ENCODE measurements at regions not wholly inside any gene's neighbourhood (a gene's known extent, or its start where the extent isn't known, plus 50 kb on each side); places are given as distances from the start of the nearest gene placed in this dataset.

- Histone ChIP-seq H3K27me3 (ENCODE audit: low read depth) (no peaks in the 10 kb centered on the region), H3K9me3 (peaks cover 6% of the 10 kb centered on the region), H3K4me3 (no peak overlapping the region), H3K27ac (no peak overlapping the region), H3K4me1 (no peaks in the 10 kb centered on the region), H3K36me3 (no peaks in the 10 kb centered on the region)
- intact Hi-C loops (cut with DNase I): no loop called here
- ATAC-seq (no peak), DNase-seq (no peak)
- TF ChIP-seq, protein P1, sequence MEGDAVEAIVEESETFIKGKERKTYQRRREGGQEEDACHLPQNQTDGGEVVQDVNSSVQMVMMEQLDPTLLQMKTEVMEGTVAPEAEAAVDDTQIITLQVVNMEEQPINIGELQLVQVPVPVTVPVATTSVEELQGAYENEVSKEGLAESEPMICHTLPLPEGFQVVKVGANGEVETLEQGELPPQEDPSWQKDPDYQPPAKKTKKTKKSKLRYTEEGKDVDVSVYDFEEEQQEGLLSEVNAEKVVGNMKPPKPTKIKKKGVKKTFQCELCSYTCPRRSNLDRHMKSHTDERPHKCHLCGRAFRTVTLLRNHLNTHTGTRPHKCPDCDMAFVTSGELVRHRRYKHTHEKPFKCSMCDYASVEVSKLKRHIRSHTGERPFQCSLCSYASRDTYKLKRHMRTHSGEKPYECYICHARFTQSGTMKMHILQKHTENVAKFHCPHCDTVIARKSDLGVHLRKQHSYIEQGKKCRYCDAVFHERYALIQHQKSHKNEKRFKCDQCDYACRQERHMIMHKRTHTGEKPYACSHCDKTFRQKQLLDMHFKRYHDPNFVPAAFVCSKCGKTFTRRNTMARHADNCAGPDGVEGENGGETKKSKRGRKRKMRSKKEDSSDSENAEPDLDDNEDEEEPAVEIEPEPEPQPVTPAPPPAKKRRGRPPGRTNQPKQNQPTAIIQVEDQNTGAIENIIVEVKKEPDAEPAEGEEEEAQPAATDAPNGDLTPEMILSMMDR (IDR thresholded peaks at IDR 0.05): no peak
Observed at GRCh38 chr12:107594995-107595394, 90.6 kb upstream of the PWP1 start.

DNA sequence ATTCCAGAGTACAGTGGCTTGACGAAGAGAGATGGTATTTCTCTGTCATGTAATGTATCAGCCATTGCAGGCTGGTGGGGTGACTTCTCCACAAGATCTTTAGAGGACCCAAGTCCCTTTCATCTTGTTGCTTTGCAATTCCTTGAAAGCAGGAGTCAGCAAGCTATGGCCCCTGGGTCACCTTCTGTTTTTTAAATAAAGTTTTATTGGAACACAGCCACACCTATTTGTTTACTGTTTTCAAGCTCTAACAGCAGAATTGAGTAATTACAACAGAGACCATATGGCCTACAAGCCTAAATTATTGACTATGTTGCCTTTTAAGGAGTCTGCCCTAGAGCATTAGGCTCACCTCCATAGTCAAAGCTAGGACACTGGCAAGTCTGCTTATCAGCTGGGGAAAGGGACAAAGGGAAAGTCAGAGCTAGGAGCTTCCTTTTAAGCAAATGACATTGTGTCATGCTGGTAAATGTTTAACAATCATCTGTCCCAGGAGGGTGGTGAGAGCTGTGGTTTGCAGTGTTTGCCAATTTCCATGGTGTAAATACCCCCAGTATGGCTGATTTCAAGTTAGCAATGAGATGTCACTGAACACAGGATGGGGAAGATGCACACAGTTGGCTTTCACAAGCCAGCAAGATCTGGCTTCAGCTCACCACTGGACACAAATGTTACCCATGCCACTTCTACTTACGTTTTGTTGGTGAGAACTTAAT lies 87.7 kb upstream of the PWP1 start:
- TF ChIP-seq, protein P1 (IDR thresholded peaks at IDR 0.05): no peak
- DNase-seq (no peak), ATAC-seq (no peak)

DNA sequence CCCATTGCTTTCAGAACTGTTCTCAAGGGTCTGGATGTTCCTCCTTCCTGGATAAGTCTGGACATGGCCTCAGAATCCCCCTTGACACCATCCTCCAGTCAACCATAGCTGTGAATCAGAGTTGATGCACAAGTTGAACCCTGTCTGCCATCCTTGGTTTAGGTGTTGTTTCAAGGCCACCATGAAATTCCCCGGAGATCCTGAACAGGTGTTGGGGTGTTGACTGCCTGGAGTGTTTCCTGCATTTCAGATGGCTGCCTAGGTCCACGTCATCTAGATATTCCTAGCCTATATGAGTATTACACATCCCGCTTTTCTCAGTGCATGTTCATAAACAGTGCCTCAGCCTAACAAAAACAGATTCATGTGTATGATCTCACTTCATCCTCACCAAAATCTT lies 86.7 kb upstream of the PWP1 start:
- peaks cover 1% of the 10 kb centered on the region for H3K9me3 ChIP-seq
- no peaks in the 10 kb centered on the region for H3K27me3 ChIP-seq (ENCODE audit: low read depth)
- intact Hi-C loops (cut with DNase I): no loop called here
- DNase-seq (no peak), ATAC-seq (no peak)
- H3K36me3 ChIP-seq: no peaks in the 10 kb centered on the region
- H3K4me1 ChIP-seq: no peaks in the 10 kb centered on the region
- TF ChIP-seq, protein P1 (IDR thresholded peaks at IDR 0.05): no peak
- H3K4me3 ChIP-seq: no peak overlapping the region
- H3K27ac ChIP-seq: no peak overlapping the region

More for the DNA sequence above, 87.7 kb upstream of the PWP1 start:
- intact Hi-C loops (cut with DNase I): no loop called here
- Histone ChIP-seq H3K4me1 (no peaks in the 10 kb centered on the region), H3K9me3 (peaks cover 6% of the 10 kb centered on the region), H3K27me3 (ENCODE audit: low read depth) (no peaks in the 10 kb centered on the region), H3K4me3 (no peak overlapping the region), H3K36me3 (no peaks in the 10 kb centered on the region), H3K27ac (no peak overlapping the region)

DNA sequence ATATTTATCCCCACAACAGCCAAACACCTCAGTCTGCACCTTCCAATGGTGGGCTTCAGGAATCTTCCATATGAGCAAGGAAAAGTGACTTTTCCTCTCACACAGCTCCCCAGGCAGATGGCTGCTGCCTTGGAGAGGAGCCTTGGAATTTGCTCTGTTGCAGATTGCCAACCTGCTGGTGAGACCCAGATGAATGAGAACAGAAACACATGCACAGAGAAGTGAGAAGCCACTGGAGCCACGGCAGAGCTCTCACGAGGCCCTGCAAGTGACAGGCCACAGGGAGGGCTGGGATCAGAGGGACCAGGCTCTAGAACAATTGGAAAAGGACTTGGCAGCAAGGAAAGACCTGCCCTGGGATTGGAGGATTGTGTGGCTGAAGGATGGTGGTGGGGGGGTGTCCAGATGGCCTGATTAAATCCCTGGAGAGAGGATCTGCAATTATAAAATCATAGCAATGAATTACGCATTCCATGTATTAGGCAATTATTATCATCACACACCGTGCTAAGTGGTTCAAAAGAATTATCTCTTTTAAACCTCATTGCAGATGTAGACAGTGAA lies 84.9 kb upstream of the PWP1 start:
- no peaks in the 10 kb centered on the region for H3K9me3 ChIP-seq
- DNase-seq (no peak), ATAC-seq (no peak)
- TF ChIP-seq, protein P1 (IDR thresholded peaks at IDR 0.05): no peak
- intact Hi-C loops (cut with DNase I): no loop called here
- no peaks in the 10 kb centered on the region for H3K27me3 ChIP-seq (ENCODE audit: low read depth)
- H3K4me1 ChIP-seq: no peaks in the 10 kb centered on the region
- H3K4me3 ChIP-seq: no peak overlapping the region
- no peak overlapping the region for H3K27ac ChIP-seq
- no peaks in the 10 kb centered on the region for H3K36me3 ChIP-seq

DNA sequence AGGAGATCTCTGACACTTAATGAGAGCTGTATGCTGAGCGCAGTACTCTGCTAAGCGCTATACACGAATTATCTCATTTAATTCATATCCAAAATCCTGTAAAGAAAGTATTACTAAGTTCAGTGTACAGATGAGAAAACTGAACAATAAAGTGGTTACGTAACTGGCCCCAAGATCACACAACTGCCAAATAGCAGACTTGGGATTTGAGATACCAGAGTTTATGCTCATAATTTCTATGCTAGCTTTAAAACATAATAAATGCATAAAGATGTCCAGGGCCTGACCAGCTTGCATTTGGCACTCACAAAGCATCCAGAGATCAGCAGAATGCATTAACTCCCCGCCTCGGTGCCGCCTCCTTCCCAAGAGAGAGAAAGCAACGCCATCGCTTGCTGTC lies 83.2 kb upstream of the PWP1 start:
- no peak overlapping the region for H3K4me3 ChIP-seq
- no peaks in the 10 kb centered on the region for H3K27me3 ChIP-seq (ENCODE audit: low read depth)
- intact Hi-C loops (cut with DNase I): no loop called here
- TF ChIP-seq, protein P1 (IDR thresholded peaks at IDR 0.05): no peak
- no peaks in the 10 kb centered on the region for H3K36me3 ChIP-seq
- H3K4me1 ChIP-seq: no peaks in the 10 kb centered on the region
- H3K27ac ChIP-seq: no peak overlapping the region
- ATAC-seq (no peak), DNase-seq (no peak)
- H3K9me3 ChIP-seq: no peaks in the 10 kb centered on the region
